Lung (tissue), 11 donors: ENCODE measurements at regions not wholly inside any gene's neighbourhood (a gene's known extent, or its start where the extent isn't known, plus 50 kb on each side); places are given as distances from the start of the nearest gene placed in this dataset.

Experiments used
- ATAC-seq: fragments of 200-7000 bp; cut with Tn5 transposase; one replicate; pipeline ENCODE4 v1.9.1; 2020; ENCODE audit warnings: moderate number of reproducible peaks; ENCODE audit not compliant: insufficient read depth, low FRiP score
- DNase-seq, 3 donors: peaks; one replicate each; pipeline ENCODE4 v3.0.0-alpha.2; 2013 to 2017
- H3K27ac ChIP-seq, 2 donors: one replicate each; pipeline ENCODE4 v1.5.1; 2013; ENCODE audit warnings: mild to moderate bottlenecking in 2 of 2, moderate library complexity in 2 of 2, control low read depth in 1 of 2, inconsistent platforms in 1 of 2, low read depth in 1 of 2, low read length in 1 of 2
- H3K27me3 ChIP-seq, 3 donors: one replicate each; pipeline ENCODE4 v1.5.1; 2013; ENCODE audit warnings: low read length in 2 of 3; ENCODE audit not compliant: control insufficient read depth in 3 of 3, insufficient read depth in 3 of 3
- H3K36me3 ChIP-seq, 4 donors: one replicate each; pipeline ENCODE4 v1.5.1; 2013; ENCODE audit warnings: low read length in 4 of 4, mild to moderate bottlenecking in 1 of 4, moderate library complexity in 1 of 4; ENCODE audit not compliant: control insufficient read depth in 4 of 4, insufficient read depth in 4 of 4
- H3K4me1 ChIP-seq, 5 donors: one replicate each; pipeline ENCODE4 v1.5.1; 2013; ENCODE audit warnings: low read length in 5 of 5, mild to moderate bottlenecking in 2 of 5, moderate library complexity in 1 of 5; ENCODE audit not compliant: control insufficient read depth in 5 of 5, insufficient read depth in 5 of 5
- H3K4me3 ChIP-seq: one replicate; pipeline ENCODE4 v1.5.1; 2013; ENCODE audit warnings: mild to moderate bottlenecking, control low read depth, moderate library complexity
- H3K9ac ChIP-seq, 2 donors: one replicate each; pipeline ENCODE4 v1.5.1; 2013; ENCODE audit warnings: low read length in 2 of 2, control low read depth in 1 of 2; ENCODE audit not compliant: insufficient read depth in 1 of 2
- H3K9me3 ChIP-seq, 4 donors: one replicate each; pipeline ENCODE4 v1.5.1; 2013; ENCODE audit warnings: low read length in 3 of 4, mild to moderate bottlenecking in 1 of 4, moderate library complexity in 1 of 4; ENCODE audit not compliant: control insufficient read depth in 4 of 4, insufficient read depth in 3 of 4
- WGBS, 2 donors: extraction: QIAGEN DNeasy Blood & Tissue Kit; methylation state at CpG; one replicate each; pipeline ENCODE4 v1.1.7; 2013; 5-methylcytosine and 5-hydroxymethylcytosine counted together
- TF ChIP-seq, protein P1 (sequence below): IDR thresholded peaks from 2 replicates; pipeline ENCODE4 v1.5.1; 2012; ENCODE audit warnings: mild to moderate bottlenecking; ENCODE audit errors: control extremely low read depth, extremely low read depth
- donor health status: control.
- donor health status: control.
- donor health status: Bipolar disorder and iron deficiency.
- donor health status: healthy.
- donor health status: DM: yes; HTN: yes; CAD: no.

- H3K9me3 ChIP-seq: no peaks in the 10 kb centered on the region
- no peak for DNase-seq
- no peak overlapping the region for H3K4me3 ChIP-seq
- ATAC-seq: no peak
- H3K27me3 ChIP-seq: no peaks in the 10 kb centered on the region
- H3K4me1 ChIP-seq: no peaks in the 10 kb centered on the region
- 81 to 96% methylated on average over 1 of the region's 1 CpG for WGBS, 2 donors
- H3K36me3 ChIP-seq: no peaks in the 10 kb centered on the region
- no peak overlapping the region for H3K9ac ChIP-seq
- no peak overlapping the region for H3K27ac ChIP-seq
- TF ChIP-seq, protein P1, sequence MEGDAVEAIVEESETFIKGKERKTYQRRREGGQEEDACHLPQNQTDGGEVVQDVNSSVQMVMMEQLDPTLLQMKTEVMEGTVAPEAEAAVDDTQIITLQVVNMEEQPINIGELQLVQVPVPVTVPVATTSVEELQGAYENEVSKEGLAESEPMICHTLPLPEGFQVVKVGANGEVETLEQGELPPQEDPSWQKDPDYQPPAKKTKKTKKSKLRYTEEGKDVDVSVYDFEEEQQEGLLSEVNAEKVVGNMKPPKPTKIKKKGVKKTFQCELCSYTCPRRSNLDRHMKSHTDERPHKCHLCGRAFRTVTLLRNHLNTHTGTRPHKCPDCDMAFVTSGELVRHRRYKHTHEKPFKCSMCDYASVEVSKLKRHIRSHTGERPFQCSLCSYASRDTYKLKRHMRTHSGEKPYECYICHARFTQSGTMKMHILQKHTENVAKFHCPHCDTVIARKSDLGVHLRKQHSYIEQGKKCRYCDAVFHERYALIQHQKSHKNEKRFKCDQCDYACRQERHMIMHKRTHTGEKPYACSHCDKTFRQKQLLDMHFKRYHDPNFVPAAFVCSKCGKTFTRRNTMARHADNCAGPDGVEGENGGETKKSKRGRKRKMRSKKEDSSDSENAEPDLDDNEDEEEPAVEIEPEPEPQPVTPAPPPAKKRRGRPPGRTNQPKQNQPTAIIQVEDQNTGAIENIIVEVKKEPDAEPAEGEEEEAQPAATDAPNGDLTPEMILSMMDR: no peak
These were observed 436.9 kb upstream of the MARCKS start for GRCh38 chr6:113420290-113420689.

GRCh38 chr6:113421997-113422396 is 435.1 kb upstream of the MARCKS start:
- H3K27me3 ChIP-seq: no peaks in the 10 kb centered on the region
- H3K36me3 ChIP-seq: no peaks in the 10 kb centered on the region
- TF ChIP-seq, protein P1: no peak
- no peak overlapping the region for H3K9ac ChIP-seq
- 54 to 71% methylated on average over 1 of the region's 1 CpG for WGBS, 2 donors
- H3K9me3 ChIP-seq: no peaks in the 10 kb centered on the region
- H3K4me1 ChIP-seq: no peaks in the 10 kb centered on the region
- no peak overlapping the region for H3K27ac ChIP-seq
- H3K4me3 ChIP-seq: no peak overlapping the region
- no peak for DNase-seq
- no peak for ATAC-seq

GRCh38 chr6:113423956-113424355 is 433.2 kb upstream of the MARCKS start:
- ATAC-seq: no peak
- Histone ChIP-seq H3K4me3 (no peak overlapping the region), H3K4me1 (no peaks in the 10 kb centered on the region), H3K27ac (no peak overlapping the region), H3K36me3 (no peaks in the 10 kb centered on the region), H3K9ac (no peak overlapping the region), H3K9me3 (no peaks in the 10 kb centered on the region), H3K27me3 (no peaks in the 10 kb centered on the region)
- DNase-seq: no peak
- TF ChIP-seq, protein P1: no peak
- 95 to 99% methylated on average over 1 of the region's 1 CpG for WGBS, 2 donors

GRCh38 chr6:113425977-113426660 is 431.0 kb upstream of the MARCKS start:
- no peaks in the 10 kb centered on the region for H3K27me3 ChIP-seq
- H3K4me1 ChIP-seq: no peaks in the 10 kb centered on the region
- no peak overlapping the region for H3K27ac ChIP-seq
- DNase-seq (no peak), ATAC-seq (no peak)
- 89 to 95% methylated on average over 3 of the region's 3 CpGs for WGBS, 2 donors
- TF ChIP-seq, protein P1: no peak
- H3K9ac ChIP-seq: no peak overlapping the region
- H3K36me3 ChIP-seq: no peaks in the 10 kb centered on the region
- H3K4me3 ChIP-seq: no peak overlapping the region
- H3K9me3 ChIP-seq: no peaks in the 10 kb centered on the region
